HCT116 (cell line): ENCODE measurements at regions not wholly inside any gene's neighbourhood (a gene's known extent, or its start where the extent isn't known, plus 50 kb on each side); places are given as distances from the start of the nearest gene placed in this dataset.

Source experiments
- ATAC-seq: fragments of 200-7000 bp; cut with Tn5 transposase; 2 replicates; pipeline ENCODE4 v1.9.1; 2020; ENCODE audit warnings: mild to moderate bottlenecking, moderate library complexity
- BruUV-seq: library from RNA; stranded (reverse); fragments of 400-500 nt; replicated peaks from 2 replicates; lab custom pipeline; 2021; lab: Mats Ljungman, UMichigan
- CTCF ChIA-PET: fragments of 300-600 bp; sonication (Branson Sonifier 250); formaldehyde crosslinking; loops from one replicate; lab custom pipeline; 2021; ENCODE audit warnings: antibody characterized with exemption; lab: Charles Lee
- POLR2A ChIA-PET: fragments of 300-600, 350-600 bp; sonication (Branson Sonifier 250); formaldehyde crosslinking; loops from one replicate; lab custom pipeline; 2021; ENCODE audit warnings: antibody characterized with exemption; lab: Charles Lee
- RAD21 ChIA-PET, 2 experiments: fragments of 300-600 bp; sonication (Branson Sonifier 250); formaldehyde crosslinking; loops; one replicate each; lab custom pipeline; 2023; ENCODE audit warnings: low total read pairs in 2 of 2; ENCODE audit not compliant: uncharacterized antibody in 2 of 2, unreplicated experiment in 2 of 2, low non-redundant PET in 1 of 2; lab: Charles Lee
- DNase-seq: peaks from one replicate; pipeline ENCODE4 v3.0.0-alpha.2; 2010; ENCODE audit warnings: low read depth, low spot score
- H2AFZ ChIP-seq: fragments of 200-600 bp; shearing (Covaris generic), sonication (generic); 2 replicates; pipeline ENCODE4 v1.6.1; 2017; ENCODE audit warnings: low read depth, mixed run types, mixed read lengths, antibody characterized with exemption, low read length; ENCODE audit not compliant: poor library complexity, severe bottlenecking
- H3K27ac ChIP-seq: 2 replicates; pipeline ENCODE4 v1.5.1; 2012; ENCODE audit warnings: low read depth, low read length
- H3K27me3 ChIP-seq: fragments of 200-600 bp; sonication (generic); 2 replicates; pipeline ENCODE4 v1.6.1; 2016; ENCODE audit warnings: mixed run types, low read length, mixed read lengths; ENCODE audit not compliant: insufficient read depth
- H3K36me3 ChIP-seq, 2 experiments: fragments of 200-500 bp in 1 of 2; fragments of 200-600 bp in 1 of 2; sonication (Bioruptor generic) in 1 of 2; sonication (generic) in 1 of 2; 2 replicates each; pipeline versions ENCODE4 v1.5.1 to v1.6.1; 2014 to 2016; ENCODE audit warnings: low read length in 2 of 2, inconsistent platforms in 1 of 2, mixed read lengths in 1 of 2, mixed run types in 1 of 2; ENCODE audit not compliant: insufficient read depth in 2 of 2, control insufficient read depth in 1 of 2
- H3K4me1 ChIP-seq, 2 experiments: fragments of 200-600 bp in 1 of 2; sonication (generic) in 1 of 2; 2 replicates each; pipeline versions ENCODE4 v1.5.1 to v1.6.1; 2012 to 2017; ENCODE audit warnings: low read length in 2 of 2, inconsistent platforms in 1 of 2, mild to moderate bottlenecking in 1 of 2, mixed read lengths in 1 of 2, mixed run types in 1 of 2, moderate library complexity in 1 of 2; ENCODE audit not compliant: insufficient read depth in 2 of 2, control insufficient read depth in 1 of 2
- H3K4me2 ChIP-seq: fragments of 200-600 bp; sonication (generic); 2 replicates; pipeline ENCODE4 v1.6.1; 2017; ENCODE audit warnings: mixed run types, low read length, mixed read lengths
- H3K4me3 ChIP-seq, 2 experiments: fragments of 200-600 bp in 1 of 2; sonication (generic) in 1 of 2; replicated peaks in 1 of 2; 2 replicates each; pipeline ENCODE4 v1.5.1; 2011 to 2016; ENCODE audit warnings: low read length in 2 of 2, control low read depth in 1 of 2, low read depth in 1 of 2, mild to moderate bottlenecking in 1 of 2, mixed read lengths in 1 of 2, mixed run types in 1 of 2
- H3K79me2 ChIP-seq: fragments of 200-600 bp; sonication (generic); 2 replicates; pipeline ENCODE4 v1.6.1; 2017; ENCODE audit warnings: mild to moderate bottlenecking, mixed run types, low read length, moderate library complexity, mixed read lengths; ENCODE audit not compliant: insufficient read depth
- H3K9ac ChIP-seq: fragments of 200-600 bp; sonication (generic); 2 replicates; pipeline ENCODE4 v1.6.1; 2016; ENCODE audit warnings: low read length, mixed read lengths
- H3K9me2 ChIP-seq: fragments of 200-600 bp; sonication (generic), shearing (Covaris generic); 2 replicates; pipeline ENCODE4 v1.6.1; 2017; ENCODE audit warnings: mixed run types, mild to moderate bottlenecking, moderate library complexity; ENCODE audit not compliant: insufficient read depth
- H3K9me3 ChIP-seq, 2 experiments: fragments of 200-500 bp in 1 of 2; fragments of 200-600 bp in 1 of 2; sonication (Bioruptor generic) in 1 of 2; sonication (generic) in 1 of 2; 2 replicates each; pipeline ENCODE4 v1.6.1; 2014 to 2017; ENCODE audit warnings: low read length in 2 of 2, mixed read lengths in 2 of 2, inconsistent platforms in 1 of 2, low read depth in 1 of 2, mild to moderate bottlenecking in 1 of 2, mixed run types in 1 of 2, moderate library complexity in 1 of 2; ENCODE audit not compliant: control insufficient read depth in 1 of 2, insufficient read depth in 1 of 2
- H4K20me1 ChIP-seq: fragments of 200-600 bp; sonication (generic), shearing (Covaris generic); 2 replicates; pipeline ENCODE4 v1.6.1; 2017; ENCODE audit warnings: mixed run types, mild to moderate bottlenecking, moderate library complexity; ENCODE audit not compliant: insufficient read depth
- CBX3 ChIP-seq: IDR thresholded peaks from 2 replicates; pipeline ENCODE4 v1.6.1; 2012; ENCODE audit warnings: low read depth
- CTCF ChIP-seq, 3 experiments: fragments of 200-600 bp in 1 of 3; sonication (generic) in 1 of 3; IDR thresholded peaks in 2 of 3; conservative IDR thresholded peaks in 1 of 3; 2 replicates each; pipeline ENCODE4 v1.5.1; 2012 to 2017; ENCODE audit warnings: low read depth in 2 of 3, low read length in 2 of 3, antibody characterized with exemption in 1 of 3, borderline replicate concordance in 1 of 3, control low read depth in 1 of 3, mild to moderate bottlenecking in 1 of 3, mixed read lengths in 1 of 3, mixed run types in 1 of 3, moderate library complexity in 1 of 3; ENCODE audit not compliant: insufficient read depth in 1 of 3
- ELF1 ChIP-seq: IDR thresholded peaks from 2 replicates; pipeline ENCODE4 v1.6.1; 2012; ENCODE audit warnings: low read depth, borderline replicate concordance
- EZH2 ChIP-seq: fragments of 200-600 bp; sonication (generic); IDR thresholded peaks from 2 replicates; pipeline ENCODE4 v1.6.1; 2017; ENCODE audit warnings: antibody characterized with exemption, mixed run types
- EZH2phosphoT487 ChIP-seq: fragments of 200-600 bp; IDR thresholded peaks from 2 replicates; pipeline ENCODE4 v1.6.1; 2018; ENCODE audit warnings: antibody characterized with exemption, borderline replicate concordance
- FOSL1 ChIP-seq: IDR thresholded peaks from 2 replicates; pipeline ENCODE4 v1.6.1; 2012; ENCODE audit warnings: low read depth
- JUND ChIP-seq: IDR thresholded peaks from 2 replicates; pipeline ENCODE4 v1.6.1; 2012
- MAX ChIP-seq: IDR thresholded peaks from 2 replicates; pipeline ENCODE4 v1.6.1; 2012
- POLR2AphosphoS5 ChIP-seq: IDR thresholded peaks from 2 replicates; pipeline ENCODE4 v1.6.1; 2011; ENCODE audit warnings: mild to moderate bottlenecking, low read depth, low read length, moderate library complexity
- RAD21 ChIP-seq: IDR thresholded peaks from 2 replicates; pipeline ENCODE4 v1.6.1; 2012; ENCODE audit warnings: low read depth, mild to moderate bottlenecking
- REST ChIP-seq: IDR thresholded peaks from 2 replicates; pipeline ENCODE4 v1.6.1; 2012; ENCODE audit warnings: low read depth
- SIN3A ChIP-seq: IDR thresholded peaks from 2 replicates; pipeline ENCODE4 v1.6.1; 2012; ENCODE audit warnings: low read depth
- SP1 ChIP-seq: IDR thresholded peaks from 2 replicates; pipeline ENCODE4 v1.6.1; 2012; ENCODE audit warnings: low read depth
- SRF ChIP-seq: IDR thresholded peaks from 2 replicates; pipeline ENCODE4 v1.6.1; 2012; ENCODE audit warnings: low read depth
- YY1 ChIP-seq: IDR thresholded peaks from 2 replicates; pipeline ENCODE4 v1.6.1; 2011; ENCODE audit warnings: low read length, low read depth, moderate library complexity, mild to moderate bottlenecking; ENCODE audit not compliant: insufficient replicate concordance; ENCODE audit errors: extremely low read depth
- ZNF274 ChIP-seq: fragments of 200-500 bp; sonication (Bioruptor generic); IDR thresholded peaks from 2 replicates; pipeline ENCODE4 v1.6.1; 2014; ENCODE audit warnings: mild to moderate bottlenecking, low read depth, low read length, inconsistent platforms
- intact Hi-C: fragments of 100-400 bp; cut with micrococcal nuclease; formaldehyde crosslinking; loops from 2 replicates; pipeline ENCODE4 v1.10.0; 2022

- no peak overlapping the region for H3K4me3 ChIP-seq
- ChIA-PET RAD21 (no interaction called here), POLR2A (no interaction called here), CTCF (no interaction called here)
- intact Hi-C loops: no loop called here
- no peak for TF ChIP-seq SIN3A
- TF ChIP-seq MAX: no peak
- no peak for TF ChIP-seq EZH2
- no peak for TF ChIP-seq ELF1
- TF ChIP-seq YY1: no peak
- no peak for TF ChIP-seq RAD21
- no peak for TF ChIP-seq SP1
- no peak for TF ChIP-seq ZNF274
- TF ChIP-seq CBX3: no peak
- no peak for TF ChIP-seq REST
- no peak for TF ChIP-seq SRF
- TF ChIP-seq FOSL1: no peak
- TF ChIP-seq POLR2AphosphoS5: no peak
- no peak for TF ChIP-seq CTCF (IDR thresholded peaks at IDR 0.05 in 2 of 3, conservative IDR thresholded peaks at IDR 0.05 in 1 of 3; ENCODE audit: borderline replicate concordance in 1 of 3, insufficient read depth in 1 of 3, low read depth in 2 of 3, low read length in 2 of 3)
- no peak for TF ChIP-seq JUND
- TF ChIP-seq EZH2phosphoT487: no peak
- no peak overlapping the region for H3K9ac ChIP-seq
- H3K27me3 ChIP-seq: no peaks in the 10 kb centered on the region
- DNase-seq: no peak
- BruUV-seq: no TSS peak
- no peaks in the 10 kb centered on the region for H3K4me1 ChIP-seq
- no peak overlapping the region for H3K27ac ChIP-seq
- no peaks in the 10 kb centered on the region for H4K20me1 ChIP-seq
- H3K9me2 ChIP-seq: no peaks in the 10 kb centered on the region
- no peak for ATAC-seq
- no peaks in the 10 kb centered on the region for H3K36me3 ChIP-seq
- H3K4me2 ChIP-seq: no peak overlapping the region
- no peak overlapping the region for H2AFZ ChIP-seq
- H3K9me3 ChIP-seq: no peaks in the 10 kb centered on the region
- no peaks in the 10 kb centered on the region for H3K79me2 ChIP-seq
These were observed 171.7 kb upstream of the SLC4A4 start for GRCh38 chr4:71167083-71167482.
